ENCODE measurements at regions not wholly inside any gene's neighbourhood (a gene's known extent, or its start where the extent isn't known, plus 50 kb on each side); places are given as distances from the start of the nearest gene placed in this dataset.

DNA sequence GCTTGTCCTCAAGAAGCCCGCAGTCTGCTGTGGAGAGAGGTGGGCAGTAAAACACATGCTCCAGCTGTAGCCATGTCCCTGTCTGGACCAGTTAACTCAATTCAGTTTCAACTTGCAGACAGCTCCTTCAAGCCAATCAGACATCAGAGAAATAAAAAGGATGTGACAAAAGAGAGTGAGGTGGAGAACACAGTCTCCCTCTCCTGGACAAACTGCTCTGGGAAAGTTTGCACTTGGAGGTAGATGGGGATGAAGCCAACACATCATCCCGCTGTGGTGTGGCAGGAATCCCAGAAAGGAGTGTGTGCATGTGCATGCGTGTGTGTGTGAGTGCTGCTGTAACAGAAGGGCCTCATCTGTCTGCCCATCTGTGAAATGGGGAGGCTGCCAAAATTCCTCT, 358.6 kb upstream of the ASIC2 start:
- TF ChIP-seq ZNF207 (IDR thresholded peaks at IDR 0.05; ENCODE audit: borderline replicate concordance) (no peak), YY1 (IDR thresholded peaks at IDR 0.05; ENCODE audit: low read depth, low read length) (no peak), POLR2AphosphoS5 (IDR thresholded peaks at IDR 0.05; ENCODE audit: low read length) (no peak), RBBP5 (conservative IDR thresholded peaks at IDR 0.05) (no peak), EED (IDR thresholded peaks at IDR 0.05; ENCODE audit: low read depth) (no peak), USF1 (IDR thresholded peaks at IDR 0.05; ENCODE audit: borderline replicate concordance, extremely low read length, insufficient read depth, low read depth, low read length) (no peak), ZNF384 (IDR thresholded peaks at IDR 0.05; ENCODE audit: borderline replicate concordance, low read depth, low read length) (no peak), POLR2AphosphoS2 (IDR thresholded peaks at IDR 0.05; ENCODE audit: low read depth, low read length) (no peak), FOXM1 (IDR thresholded peaks at IDR 0.05; ENCODE audit: low read depth, low read length) (no peak)
- TF ChIP-seq, protein P1, sequence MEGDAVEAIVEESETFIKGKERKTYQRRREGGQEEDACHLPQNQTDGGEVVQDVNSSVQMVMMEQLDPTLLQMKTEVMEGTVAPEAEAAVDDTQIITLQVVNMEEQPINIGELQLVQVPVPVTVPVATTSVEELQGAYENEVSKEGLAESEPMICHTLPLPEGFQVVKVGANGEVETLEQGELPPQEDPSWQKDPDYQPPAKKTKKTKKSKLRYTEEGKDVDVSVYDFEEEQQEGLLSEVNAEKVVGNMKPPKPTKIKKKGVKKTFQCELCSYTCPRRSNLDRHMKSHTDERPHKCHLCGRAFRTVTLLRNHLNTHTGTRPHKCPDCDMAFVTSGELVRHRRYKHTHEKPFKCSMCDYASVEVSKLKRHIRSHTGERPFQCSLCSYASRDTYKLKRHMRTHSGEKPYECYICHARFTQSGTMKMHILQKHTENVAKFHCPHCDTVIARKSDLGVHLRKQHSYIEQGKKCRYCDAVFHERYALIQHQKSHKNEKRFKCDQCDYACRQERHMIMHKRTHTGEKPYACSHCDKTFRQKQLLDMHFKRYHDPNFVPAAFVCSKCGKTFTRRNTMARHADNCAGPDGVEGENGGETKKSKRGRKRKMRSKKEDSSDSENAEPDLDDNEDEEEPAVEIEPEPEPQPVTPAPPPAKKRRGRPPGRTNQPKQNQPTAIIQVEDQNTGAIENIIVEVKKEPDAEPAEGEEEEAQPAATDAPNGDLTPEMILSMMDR (IDR thresholded peaks at IDR 0.05 in 2 of 3, conservative IDR thresholded peaks at IDR 0.05 in 1 of 3; ENCODE audit: control insufficient read depth in 2 of 3, extremely low read depth in 1 of 3, insufficient read depth in 1 of 3, low read depth in 3 of 3, low read length in 3 of 3), result no peak

All from GM12878 (cell line).